Endodermal cell (in vitro differentiated cells): ENCODE measurements at regions not wholly inside any gene's neighbourhood (a gene's known extent, or its start where the extent isn't known, plus 50 kb on each side); places are given as distances from the start of the nearest gene placed in this dataset.

ENCODE experiments used
- DNase-seq: peaks from one replicate; pipeline ENCODE4 v3.0.0-alpha.2; 2017
- H3K27ac ChIP-seq: 2 replicates; pipeline ENCODE4 v1.5.1; 2013; ENCODE audit warnings: mild to moderate bottlenecking, low read depth, low read length, moderate library complexity
- H3K27me3 ChIP-seq: 2 replicates; pipeline ENCODE4 v1.6.1; 2013; ENCODE audit warnings: mild to moderate bottlenecking, low read length, moderate library complexity; ENCODE audit not compliant: insufficient read depth, control insufficient read depth, poor library complexity, severe bottlenecking
- H3K36me3 ChIP-seq: 2 replicates; pipeline ENCODE4 v1.7.0; 2013; ENCODE audit warnings: mild to moderate bottlenecking, low read length, moderate library complexity; ENCODE audit not compliant: control insufficient read depth, insufficient read depth
- H3K4me1 ChIP-seq: one replicate; pipeline ENCODE4 v1.7.0; 2013; ENCODE audit warnings: low read length; ENCODE audit not compliant: control insufficient read depth, insufficient read depth
- H3K4me3 ChIP-seq: 2 replicates; pipeline ENCODE4 v1.5.1; 2013; ENCODE audit warnings: mild to moderate bottlenecking, low read length, moderate library complexity
- H3K9ac ChIP-seq: 2 replicates; pipeline ENCODE4 v1.6.1; 2013; ENCODE audit warnings: mild to moderate bottlenecking, low read length, moderate library complexity; ENCODE audit not compliant: poor library complexity, severe bottlenecking; ENCODE audit errors: extremely low read depth
- H3K9me3 ChIP-seq: 2 replicates; pipeline ENCODE4 v1.6.1; 2013; ENCODE audit warnings: mild to moderate bottlenecking, low read length, moderate library complexity; ENCODE audit not compliant: control insufficient read depth
- H3K27ac Mint-ChIP-seq: 2 replicates; pipeline ENCODE4 v1.8.0; 2020; ENCODE audit warnings: mixed read lengths
- H3K27me3 Mint-ChIP-seq: 2 replicates; pipeline ENCODE4 v1.8.0; 2021; ENCODE audit warnings: mild to moderate bottlenecking, mixed read lengths; ENCODE audit not compliant: insufficient read depth
- H3K36me3 Mint-ChIP-seq: 2 replicates; pipeline ENCODE4 v1.8.0; 2020; ENCODE audit warnings: low read depth, mixed read lengths
- H3K4me1 Mint-ChIP-seq: 2 replicates; pipeline ENCODE4 v1.8.0; 2020; ENCODE audit warnings: mixed read lengths
- H3K4me3 Mint-ChIP-seq: 2 replicates; pipeline ENCODE4 v1.8.0; 2020; ENCODE audit warnings: mild to moderate bottlenecking, moderate library complexity, mixed read lengths
- H3K9me3 Mint-ChIP-seq: 2 replicates; pipeline ENCODE4 v1.8.0; 2020; ENCODE audit warnings: mild to moderate bottlenecking, mixed read lengths
- WGBS, 2 experiments: methylation state at CpG; one replicate each; pipeline versions ENCODE4 v1.1.5 to v1.1.7; 2013; ENCODE audit warnings: missing lambda C conversion rate in 2 of 2, mixed read lengths in 1 of 2; ENCODE audit not compliant: insufficient coverage in 1 of 2, insufficient read length in 1 of 2; 5-methylcytosine and 5-hydroxymethylcytosine counted together
- TF ChIP-seq, protein P1 (sequence below): fragments of 200-600 bp; sonication (generic); conservative IDR thresholded peaks from 2 replicates; pipeline ENCODE4 v1.5.0; 2021; ENCODE audit warnings: antibody characterized with exemption, mild to moderate bottlenecking

DNA sequence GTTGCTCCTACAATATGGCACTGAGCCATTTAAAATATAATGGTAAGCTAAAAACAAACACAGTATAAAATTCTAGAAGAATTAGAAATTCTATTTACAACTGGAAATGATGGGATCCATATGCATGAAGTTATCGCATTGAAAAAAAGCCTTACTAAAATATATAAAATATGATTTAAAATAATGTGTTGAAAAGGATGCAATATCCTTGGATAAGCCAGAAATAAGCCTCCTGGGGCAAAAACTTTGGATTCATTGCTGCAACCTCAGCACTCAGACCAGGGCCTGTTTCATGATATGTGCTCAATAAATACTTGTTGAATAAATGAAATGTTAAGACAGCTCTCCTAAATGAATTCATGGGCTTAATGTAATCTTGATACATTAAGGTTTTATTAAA is 170.2 kb downstream of the SEM1 start:
- Mint-ChIP-seq H3K9me3 (peaks cover 2% of the 10 kb centered on the region), H3K27ac (no peak overlapping the region), H3K36me3 (no peaks in the 10 kb centered on the region), H3K4me1 (no peaks in the 10 kb centered on the region), H3K4me3 (no peak overlapping the region), H3K27me3 (no peaks in the 10 kb centered on the region)
- no peaks in the 10 kb centered on the region for H3K4me1 ChIP-seq
- DNase-seq = no peak
- no peak overlapping the region for H3K27ac ChIP-seq
- no peaks in the 10 kb centered on the region for H3K9me3 ChIP-seq
- no CpG with 5 or more reads among the region's 1 CpG for WGBS, 2 experiments
- no peaks in the 10 kb centered on the region for H3K36me3 ChIP-seq
- H3K27me3 ChIP-seq = no peaks in the 10 kb centered on the region
- no peak overlapping the region for H3K4me3 ChIP-seq
- no peak overlapping the region for H3K9ac ChIP-seq
- TF ChIP-seq, protein P1, sequence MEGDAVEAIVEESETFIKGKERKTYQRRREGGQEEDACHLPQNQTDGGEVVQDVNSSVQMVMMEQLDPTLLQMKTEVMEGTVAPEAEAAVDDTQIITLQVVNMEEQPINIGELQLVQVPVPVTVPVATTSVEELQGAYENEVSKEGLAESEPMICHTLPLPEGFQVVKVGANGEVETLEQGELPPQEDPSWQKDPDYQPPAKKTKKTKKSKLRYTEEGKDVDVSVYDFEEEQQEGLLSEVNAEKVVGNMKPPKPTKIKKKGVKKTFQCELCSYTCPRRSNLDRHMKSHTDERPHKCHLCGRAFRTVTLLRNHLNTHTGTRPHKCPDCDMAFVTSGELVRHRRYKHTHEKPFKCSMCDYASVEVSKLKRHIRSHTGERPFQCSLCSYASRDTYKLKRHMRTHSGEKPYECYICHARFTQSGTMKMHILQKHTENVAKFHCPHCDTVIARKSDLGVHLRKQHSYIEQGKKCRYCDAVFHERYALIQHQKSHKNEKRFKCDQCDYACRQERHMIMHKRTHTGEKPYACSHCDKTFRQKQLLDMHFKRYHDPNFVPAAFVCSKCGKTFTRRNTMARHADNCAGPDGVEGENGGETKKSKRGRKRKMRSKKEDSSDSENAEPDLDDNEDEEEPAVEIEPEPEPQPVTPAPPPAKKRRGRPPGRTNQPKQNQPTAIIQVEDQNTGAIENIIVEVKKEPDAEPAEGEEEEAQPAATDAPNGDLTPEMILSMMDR = no peak

DNA sequence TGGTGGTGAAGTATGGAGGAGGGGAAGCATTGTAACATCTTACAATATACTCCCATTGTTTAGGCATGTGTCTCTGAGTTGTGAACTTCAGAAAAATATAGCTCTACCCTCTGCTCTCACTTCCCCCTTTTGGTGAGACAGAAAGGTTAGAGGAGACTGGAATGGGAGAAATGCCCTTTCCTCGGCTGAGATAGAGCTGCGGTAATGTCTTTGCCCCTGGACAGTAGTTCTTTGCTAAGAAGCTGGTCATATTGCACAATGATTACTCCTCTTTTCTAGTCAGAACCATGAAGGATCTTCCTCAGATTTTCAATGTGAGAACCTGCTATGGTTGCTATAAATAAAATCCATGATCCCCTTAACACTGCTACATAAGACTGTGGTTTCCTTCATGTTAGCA is 171.0 kb downstream of the SEM1 start:
- Histone ChIP-seq H3K36me3 (no peaks in the 10 kb centered on the region), H3K27ac (no peak overlapping the region), H3K4me1 (no peaks in the 10 kb centered on the region), H3K4me3 (no peak overlapping the region), H3K9ac (no peak overlapping the region), H3K9me3 (no peaks in the 10 kb centered on the region), H3K27me3 (no peaks in the 10 kb centered on the region)
- no peak overlapping the region for H3K4me3 Mint-ChIP-seq
- no peak for DNase-seq
- no peaks in the 10 kb centered on the region for H3K27me3 Mint-ChIP-seq
- no peaks in the 10 kb centered on the region for H3K4me1 Mint-ChIP-seq
- H3K36me3 Mint-ChIP-seq = no peaks in the 10 kb centered on the region
- no peak overlapping the region for H3K27ac Mint-ChIP-seq
- WGBS, 2 experiments = 77 to 79% methylated on average over 2 of the region's 2 CpGs
- TF ChIP-seq, protein P1 = no peak
- peaks cover 2% of the 10 kb centered on the region for H3K9me3 Mint-ChIP-seq

DNA sequence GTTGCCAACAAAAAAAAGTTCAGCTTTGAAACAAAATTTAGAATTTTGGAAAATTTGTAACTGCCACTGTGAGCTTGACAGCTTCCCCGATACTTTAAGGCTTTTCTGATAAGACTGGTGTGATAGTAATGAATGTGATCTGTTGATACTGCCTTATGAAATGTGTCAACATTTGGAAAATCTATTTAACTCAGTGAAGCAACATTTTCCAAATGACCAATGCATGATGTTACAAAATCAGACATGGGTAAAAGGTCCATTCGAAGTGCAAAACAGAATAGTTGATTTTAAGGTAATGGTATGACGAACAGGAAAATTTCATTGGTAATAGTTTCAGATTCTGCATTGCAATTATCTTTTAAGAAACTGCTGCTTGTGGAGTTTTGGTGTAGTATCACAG is 175.4 kb downstream of the SEM1 start:
- Mint-ChIP-seq H3K9me3 (peaks cover 2% of the 10 kb centered on the region), H3K4me3 (no peak overlapping the region), H3K4me1 (no peaks in the 10 kb centered on the region), H3K27ac (no peak overlapping the region), H3K27me3 (no peaks in the 10 kb centered on the region), H3K36me3 (no peaks in the 10 kb centered on the region)
- 43 to 83% methylated on average over 1 to 3 of the region's 3 CpGs for whole genome bisulfite sequencing, 2 experiments
- TF ChIP-seq, protein P1 = no peak
- H3K27me3 ChIP-seq = no peaks in the 10 kb centered on the region
- no peak overlapping the region for H3K4me3 ChIP-seq
- no peak overlapping the region for H3K27ac ChIP-seq
- H3K9ac ChIP-seq = no peak overlapping the region
- H3K9me3 ChIP-seq = no peaks in the 10 kb centered on the region
- no peak for DNase-seq
- H3K4me1 ChIP-seq = no peaks in the 10 kb centered on the region
- H3K36me3 ChIP-seq = no peaks in the 10 kb centered on the region
